GM12891 (cell line): ENCODE measurements at regions not wholly inside any gene's neighbourhood (a gene's known extent, or its start where the extent isn't known, plus 50 kb on each side); places are given as distances from the start of the nearest gene placed in this dataset.

Experiments
- POLR2A ChIP-seq: IDR thresholded peaks from 2 replicates; pipeline ENCODE4 v1.6.1; 2011; ENCODE audit warnings: low read depth, low read length, control low read depth
- POLR2AphosphoS5 ChIP-seq: IDR thresholded peaks from 2 replicates; pipeline ENCODE4 v1.6.1; 2011; ENCODE audit warnings: low read depth, low read length, control low read depth
- TAF1 ChIP-seq: IDR thresholded peaks from 2 replicates; pipeline ENCODE4 v1.6.1; 2011; ENCODE audit warnings: low read depth, low read length, control low read depth

- TF ChIP-seq POLR2A (no peak), POLR2AphosphoS5 (no peak), TAF1 (no peak)
Observed at GRCh38 chr3:57009802-57010201, 50.7 kb upstream of the SPATA12 start.
